ENCODE measurements at regions not wholly inside any gene's neighbourhood (a gene's known extent, or its start where the extent isn't known, plus 50 kb on each side); places are given as distances from the start of the nearest gene placed in this dataset.

- no peak for DNase-seq (ENCODE audit: low read depth)
These were observed 201.7 kb upstream of the CWC22 start for GRCh38 chr2:180208841-180209240.

DNA sequence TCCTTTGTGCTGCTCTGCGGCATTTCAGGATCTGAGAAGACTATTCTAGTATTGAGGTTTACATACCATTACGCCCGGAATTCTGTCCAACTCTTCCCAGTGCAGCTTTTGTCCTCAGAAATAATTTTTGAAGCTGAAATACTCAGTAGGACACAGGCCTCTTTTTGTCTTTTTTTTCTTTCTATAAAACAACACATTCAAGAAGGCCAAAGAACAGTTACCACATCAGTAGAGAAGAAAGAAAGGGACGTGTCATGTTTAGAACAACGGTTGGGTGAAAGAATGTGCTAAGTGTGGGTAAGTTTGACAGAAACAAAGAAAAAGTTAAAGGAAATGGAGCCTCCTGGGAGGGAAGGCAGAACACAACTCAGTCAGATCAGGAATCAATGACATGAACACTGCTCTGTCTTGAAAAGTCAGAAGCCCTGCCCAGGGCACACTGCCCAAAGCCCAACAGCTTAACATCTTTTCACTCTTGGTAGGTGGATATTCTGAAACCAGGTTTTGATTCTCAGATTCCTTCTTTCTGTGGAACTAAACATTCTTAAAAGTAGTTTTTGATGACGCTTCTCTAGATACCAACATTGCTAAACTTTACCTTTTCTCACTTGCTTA, 198.6 kb upstream of the CWC22 start:
- no peak for DNase-seq (ENCODE audit: low read depth)

GRCh38 chr2:180203972-180204371, 196.9 kb upstream of the CWC22 start:
- no peak for DNase-seq (ENCODE audit: low read depth)

GRCh38 chr2:180202467-180202951, 195.4 kb upstream of the CWC22 start:
- no peak for DNase-seq (ENCODE audit: low read depth)

DNA sequence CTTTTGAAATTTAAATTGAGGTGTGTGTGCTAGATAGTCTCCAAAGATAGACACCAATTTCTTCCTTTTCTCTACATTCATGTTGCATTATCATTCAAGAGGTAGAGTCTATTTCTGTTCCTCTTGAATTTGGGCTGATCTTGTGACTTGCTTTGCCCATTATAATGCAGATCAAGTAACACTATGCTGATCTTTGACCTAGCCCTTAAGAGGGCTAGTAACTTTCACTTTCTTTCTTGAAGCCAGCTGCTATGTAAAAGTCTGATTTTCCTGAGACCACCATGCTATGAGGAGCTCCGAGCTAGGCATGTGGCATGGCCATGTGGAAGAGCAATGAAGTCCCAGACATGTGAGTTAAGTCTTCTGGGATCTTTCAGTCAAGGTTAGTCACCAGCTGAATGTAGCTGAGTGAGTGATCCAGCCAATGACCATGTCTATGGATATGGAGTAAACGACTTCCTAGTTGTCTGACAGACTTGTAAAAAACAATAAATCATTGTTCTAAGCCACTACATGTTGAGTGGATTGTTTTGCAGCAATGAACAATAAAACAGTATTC, 189.4 kb upstream of the CWC22 start:
- DNase-seq (ENCODE audit: low read depth) = no peak

GRCh38 chr2:180195847-180196246, 188.8 kb upstream of the CWC22 start:
- no peak for DNase-seq (ENCODE audit: low read depth)

DNA sequence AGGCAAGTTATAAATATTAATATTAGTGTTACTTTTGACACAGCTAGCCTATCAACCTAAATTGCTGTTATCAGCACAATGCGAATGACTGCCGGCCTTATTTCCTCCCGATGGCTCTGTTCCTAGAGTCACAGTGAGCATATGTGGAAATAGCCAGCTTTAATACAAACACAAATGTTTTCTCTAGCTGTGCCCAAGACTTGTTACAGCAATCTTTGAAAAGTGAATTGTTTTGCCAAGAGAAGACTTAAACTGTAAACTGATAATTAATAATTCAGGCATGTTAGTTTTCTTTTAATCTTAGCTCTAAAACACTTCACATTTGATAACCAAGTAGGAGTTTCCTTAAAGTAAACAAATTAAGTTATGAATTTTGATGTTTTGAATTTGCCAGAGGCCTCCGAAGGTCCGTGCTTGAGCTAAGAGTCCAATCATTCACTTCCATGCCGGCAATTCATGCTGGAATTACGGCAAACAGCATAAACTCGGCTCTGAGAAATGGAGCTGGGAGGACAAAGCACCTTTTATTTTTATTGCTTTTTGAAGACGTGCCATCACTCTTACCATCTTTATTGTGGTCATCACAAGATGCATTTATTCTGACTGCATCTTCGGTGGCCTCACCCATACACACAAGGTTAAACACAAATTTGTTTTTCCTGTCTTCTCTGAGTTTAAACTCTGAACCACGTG, 184.5 kb upstream of the CWC22 start:
- DNase-seq (ENCODE audit: low read depth) = no peak

DNA sequence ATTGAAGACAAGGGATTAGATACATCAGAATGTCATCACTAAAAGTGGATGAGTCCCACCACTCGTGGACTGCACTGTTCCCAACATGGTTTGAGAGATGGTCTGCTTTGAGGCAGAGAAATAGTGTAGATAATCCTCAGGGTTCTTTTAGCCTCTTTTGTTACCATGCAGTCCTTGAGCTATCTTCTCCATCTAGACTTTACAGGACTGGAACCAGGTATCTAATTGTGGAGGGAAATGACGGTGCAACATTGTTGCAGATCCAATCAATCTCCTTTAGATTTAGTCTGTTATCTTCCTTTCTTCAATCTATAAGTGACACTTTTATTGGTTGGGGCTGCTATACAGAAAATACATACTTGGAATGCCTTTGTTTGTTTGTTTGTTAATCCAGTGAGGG, 183.8 kb upstream of the CWC22 start:
- no peak for DNase-seq (ENCODE audit: low read depth)

DNA sequence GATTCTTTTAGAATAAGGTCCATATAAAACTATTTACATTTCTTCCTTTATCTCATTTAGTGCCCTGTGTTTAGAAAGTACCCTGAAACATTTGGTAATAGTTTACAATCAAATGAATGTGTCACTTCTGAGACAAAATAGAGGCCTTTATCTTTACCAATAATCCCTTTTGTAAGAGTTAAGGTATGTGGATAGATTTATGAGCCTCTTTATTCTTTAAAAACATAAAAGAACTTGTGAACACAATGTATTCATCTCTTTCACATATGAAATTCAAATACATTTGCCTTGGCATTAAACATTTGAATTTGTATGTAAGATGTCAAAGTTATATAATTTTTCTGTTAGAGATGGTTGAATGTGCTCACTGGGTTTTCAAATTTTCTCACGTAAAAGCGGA, 180.5 kb upstream of the CWC22 start:
- no peak for DNase-seq (ENCODE audit: low read depth)

GRCh38 chr2:180184506-180184905, 177.4 kb upstream of the CWC22 start:
- no peak for DNase-seq (ENCODE audit: low read depth)

GRCh38 chr2:180180511-180180910, 173.4 kb upstream of the CWC22 start:
- no peak for DNase-seq (ENCODE audit: low read depth)

- no peak for DNase-seq (ENCODE audit: low read depth)
These were observed 170.4 kb upstream of the CWC22 start for GRCh38 chr2:180177534-180177933.

GRCh38 chr2:180175736-180176135, 168.6 kb upstream of the CWC22 start:
- DNase-seq (ENCODE audit: low read depth) = no peak

- DNase-seq (ENCODE audit: low read depth) = no peak
These were observed 167.5 kb upstream of the CWC22 start for GRCh38 chr2:180174580-180174979.

GRCh38 chr2:180169474-180169873, 162.4 kb upstream of the CWC22 start:
- DNase-seq (ENCODE audit: low read depth) = no peak

DNA sequence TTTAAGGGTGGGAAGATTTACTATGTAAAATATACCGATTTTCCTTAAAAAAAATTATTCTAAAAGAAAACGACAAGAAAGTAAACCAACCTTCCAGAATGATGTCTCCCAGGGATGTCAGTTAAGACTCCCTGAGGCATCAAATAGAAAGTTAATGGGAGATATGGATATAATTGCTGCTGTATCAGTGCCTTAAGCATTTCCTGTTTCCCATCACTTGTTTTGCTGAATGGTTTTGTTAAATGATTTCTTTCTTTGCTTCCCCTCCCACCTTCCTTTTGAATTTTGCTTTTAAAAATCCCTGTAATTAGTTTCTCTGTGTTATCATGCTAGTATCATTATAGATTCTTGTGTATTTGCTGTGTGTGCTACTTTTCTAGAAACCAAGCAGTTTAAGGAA, 154.3 kb upstream of the CWC22 start:
- no peak for DNase-seq (ENCODE audit: low read depth)

- no peak for DNase-seq (ENCODE audit: low read depth)
These were observed 152.8 kb upstream of the CWC22 start for GRCh38 chr2:180159921-180160320.

DNA sequence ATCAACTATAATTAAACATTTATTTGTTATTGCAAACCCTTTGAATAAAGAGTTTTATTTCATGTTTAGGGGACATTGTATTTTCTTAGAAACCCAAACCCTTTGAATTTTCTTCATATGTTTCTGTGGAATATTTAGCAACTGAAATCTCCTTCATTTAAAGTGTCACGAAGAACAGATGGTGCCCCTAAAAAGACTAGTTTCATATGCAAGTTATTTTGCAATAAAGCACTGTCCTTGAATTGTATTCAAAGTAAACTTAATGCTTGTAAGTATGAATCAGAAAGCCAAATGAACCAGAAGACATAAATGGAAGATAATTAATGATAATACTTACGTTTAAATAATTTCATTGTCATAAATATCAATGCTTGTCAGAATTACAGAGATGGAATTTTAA, 151.9 kb upstream of the CWC22 start:
- DNase-seq (ENCODE audit: low read depth) = no peak

DNA sequence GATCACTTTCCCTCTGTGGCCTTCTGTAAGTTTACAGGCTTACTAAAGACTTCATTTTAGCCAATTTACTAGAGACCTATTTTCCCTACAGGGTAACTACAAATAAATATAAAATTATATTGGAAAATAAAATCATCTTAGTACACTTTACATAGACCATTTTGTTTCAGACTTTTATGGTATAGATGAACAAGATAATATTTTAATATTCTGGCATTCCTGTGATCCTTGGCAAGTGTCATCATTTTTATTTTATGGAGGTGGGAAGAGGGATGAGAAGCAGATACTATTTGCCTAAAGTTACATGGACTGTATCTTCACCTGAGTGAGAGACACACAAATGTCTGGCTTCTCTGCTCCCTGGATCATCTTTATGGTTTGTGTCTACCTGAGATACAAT, 149.6 kb upstream of the CWC22 start:
- no peak for DNase-seq (ENCODE audit: low read depth)

- DNase-seq (ENCODE audit: low read depth) = no peak
These were observed 143.5 kb upstream of the CWC22 start for GRCh38 chr2:180150606-180151005.

DNA sequence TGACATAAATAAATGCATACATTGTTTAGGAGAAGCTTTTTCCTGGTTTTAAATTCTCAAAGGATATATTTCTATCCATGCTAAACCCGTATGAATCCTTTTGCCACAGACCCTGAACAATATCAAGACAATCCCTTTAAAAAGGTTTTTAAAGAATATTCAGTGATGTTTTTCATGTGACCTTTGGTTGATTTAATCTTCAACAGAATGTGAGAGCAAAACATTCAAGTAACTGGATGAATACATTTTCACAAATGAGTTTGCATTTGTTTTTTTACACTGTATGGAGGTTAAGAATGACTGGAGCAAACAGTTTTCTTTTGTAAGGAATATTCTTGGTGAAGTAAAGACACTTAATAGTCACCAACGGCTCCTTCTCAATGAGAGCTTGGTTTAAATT, 139.4 kb upstream of the CWC22 start:
- DNase-seq (ENCODE audit: low read depth) = no peak

DNA sequence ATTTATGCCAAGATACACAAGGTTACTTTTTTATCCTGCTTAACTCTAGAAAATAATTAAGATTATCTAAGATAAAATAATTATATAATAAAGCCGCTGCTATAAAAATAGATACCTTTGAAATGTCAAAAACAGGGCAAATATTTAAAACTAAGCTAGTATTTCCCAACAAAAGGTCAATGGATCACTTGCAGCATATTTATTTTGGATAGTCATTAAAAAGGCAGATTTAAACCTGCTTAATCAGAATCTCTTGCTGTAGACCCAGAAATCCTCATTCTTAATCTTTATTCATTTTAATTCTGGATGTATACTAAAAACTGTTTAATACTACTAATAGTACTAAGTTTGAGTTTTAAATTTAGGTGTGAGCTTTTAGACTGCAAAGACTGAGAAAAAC, 139.0 kb upstream of the CWC22 start:
- no peak for DNase-seq (ENCODE audit: low read depth)

DNA sequence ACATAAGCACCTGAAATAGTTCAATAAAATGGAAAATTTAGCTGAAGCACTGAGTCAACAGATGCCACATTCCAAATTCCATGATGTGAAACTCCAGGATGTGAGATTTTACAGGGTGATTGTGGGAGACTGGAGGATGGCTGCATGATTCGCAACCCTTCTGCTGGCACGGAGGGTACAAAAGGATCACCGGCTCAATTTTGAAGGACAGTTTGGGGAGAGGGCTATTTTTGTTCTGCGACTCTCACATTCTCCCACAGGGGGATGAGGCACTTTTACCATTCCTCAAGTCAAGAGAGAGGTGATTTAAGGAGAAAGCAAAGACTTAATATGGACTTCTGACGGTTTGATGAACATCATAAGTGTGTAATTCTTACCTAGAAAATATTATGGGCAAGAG, 138.1 kb upstream of the CWC22 start:
- no peak for DNase-seq (ENCODE audit: low read depth)

All from T follicular helper cell (primary cell).